ENCODE measurements at regions not wholly inside any gene's neighbourhood (a gene's known extent, or its start where the extent isn't known, plus 50 kb on each side); places are given as distances from the start of the nearest gene placed in this dataset.

DNA sequence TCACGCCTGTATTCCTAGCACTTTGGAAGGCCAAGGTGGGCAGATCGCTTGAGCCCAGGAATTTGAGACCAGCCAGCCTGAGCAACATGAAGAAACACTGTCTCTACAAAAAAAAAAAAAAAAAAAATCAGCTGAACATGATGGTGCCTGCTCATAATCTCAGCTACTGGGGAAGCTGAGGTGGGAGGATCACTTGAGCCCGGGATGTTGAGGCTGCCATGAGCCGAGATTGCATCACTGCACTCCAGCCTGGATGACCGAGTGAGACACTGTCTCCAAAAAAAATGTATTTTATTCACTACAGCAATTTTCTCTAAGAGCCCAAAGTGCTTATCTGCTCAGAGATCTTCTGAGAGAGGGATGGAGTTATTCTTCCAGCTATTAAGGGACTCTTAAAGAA is 215.8 kb upstream of the PPP3CA start:
- no peak for TF ChIP-seq POLR2A (IDR thresholded peaks at IDR 0.05)
- TF ChIP-seq, protein P1, sequence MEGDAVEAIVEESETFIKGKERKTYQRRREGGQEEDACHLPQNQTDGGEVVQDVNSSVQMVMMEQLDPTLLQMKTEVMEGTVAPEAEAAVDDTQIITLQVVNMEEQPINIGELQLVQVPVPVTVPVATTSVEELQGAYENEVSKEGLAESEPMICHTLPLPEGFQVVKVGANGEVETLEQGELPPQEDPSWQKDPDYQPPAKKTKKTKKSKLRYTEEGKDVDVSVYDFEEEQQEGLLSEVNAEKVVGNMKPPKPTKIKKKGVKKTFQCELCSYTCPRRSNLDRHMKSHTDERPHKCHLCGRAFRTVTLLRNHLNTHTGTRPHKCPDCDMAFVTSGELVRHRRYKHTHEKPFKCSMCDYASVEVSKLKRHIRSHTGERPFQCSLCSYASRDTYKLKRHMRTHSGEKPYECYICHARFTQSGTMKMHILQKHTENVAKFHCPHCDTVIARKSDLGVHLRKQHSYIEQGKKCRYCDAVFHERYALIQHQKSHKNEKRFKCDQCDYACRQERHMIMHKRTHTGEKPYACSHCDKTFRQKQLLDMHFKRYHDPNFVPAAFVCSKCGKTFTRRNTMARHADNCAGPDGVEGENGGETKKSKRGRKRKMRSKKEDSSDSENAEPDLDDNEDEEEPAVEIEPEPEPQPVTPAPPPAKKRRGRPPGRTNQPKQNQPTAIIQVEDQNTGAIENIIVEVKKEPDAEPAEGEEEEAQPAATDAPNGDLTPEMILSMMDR (IDR thresholded peaks at IDR 0.05), result no peak

Measured in testis (tissue), 2 donors.